ENCODE measurements at regions not wholly inside any gene's neighbourhood (a gene's known extent, or its start where the extent isn't known, plus 50 kb on each side); places are given as distances from the start of the nearest gene placed in this dataset.
"Not testable (repeated sequence)": the region's sequence is repeated elsewhere in the genome, so short reads cannot be mapped to it uniquely, and the experiment has no call there.

GRCh38 chr20:58043236-58044140 lies 185.0 kb downstream of the ANKRD60 start:
- peak; percentile 94 for DNase-seq (ENCODE audit: low read depth)

DNA sequence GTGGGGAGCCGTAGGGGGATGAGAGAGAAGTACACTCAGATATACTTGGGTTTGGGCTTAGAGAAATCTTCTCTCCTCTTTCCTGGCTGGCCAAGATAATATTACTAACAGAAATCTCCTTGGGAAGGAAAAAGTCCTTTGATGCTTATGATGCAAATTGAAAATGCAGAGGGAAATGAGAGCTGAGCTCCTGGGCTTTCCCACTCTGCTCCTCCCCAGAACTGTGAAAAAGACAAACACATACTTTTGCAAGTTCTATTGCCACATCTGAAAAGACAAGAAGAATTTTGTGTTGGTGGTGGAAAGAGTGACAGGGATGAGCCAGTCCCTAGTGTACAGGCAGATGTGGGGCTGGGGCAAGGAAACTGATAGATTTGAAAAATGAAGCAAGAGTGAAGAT lies 185.9 kb downstream of the ANKRD60 start:
- DNase-seq (ENCODE audit: low read depth): no peak

DNA sequence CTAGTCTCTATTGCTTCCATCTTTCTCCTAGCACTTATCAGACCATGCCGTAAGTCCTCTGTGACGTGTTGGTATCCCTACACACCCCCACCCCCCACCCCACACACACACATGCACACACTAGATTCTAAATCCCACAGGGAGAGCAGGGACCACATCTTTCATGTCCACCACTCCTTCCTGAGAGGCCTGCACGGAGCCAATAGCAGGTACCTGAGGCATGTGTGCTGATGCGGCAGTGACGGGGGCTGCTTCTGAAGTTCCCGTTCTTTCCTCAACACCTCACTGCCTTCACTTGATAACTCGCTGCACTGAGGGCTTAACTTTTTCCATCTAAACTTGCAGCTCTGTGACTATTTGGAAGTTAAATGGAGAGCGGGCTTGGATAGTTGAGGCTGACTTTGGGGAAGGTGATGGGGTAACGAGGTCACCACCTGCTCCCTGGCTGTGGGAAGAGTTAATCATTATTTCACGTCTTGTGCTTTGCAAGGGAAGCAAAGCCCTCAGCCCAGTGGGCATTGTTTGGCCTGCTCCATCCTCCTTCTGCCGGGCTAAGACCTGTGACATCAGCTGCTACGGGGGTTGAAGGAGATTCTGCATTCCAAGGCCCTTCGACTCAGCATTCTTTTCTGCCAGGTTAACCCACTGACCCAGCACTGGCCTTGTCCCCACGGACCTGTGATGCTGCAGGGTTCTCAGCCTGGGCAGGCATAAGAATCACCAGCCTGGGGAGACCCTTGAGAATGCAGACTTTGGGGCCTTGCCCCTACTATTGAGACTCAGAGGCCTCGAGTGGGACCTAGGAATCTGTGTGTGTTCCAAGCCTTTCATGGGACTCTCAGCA lies 187.8 kb downstream of the ANKRD60 start:
- no peak for DNase-seq (ENCODE audit: low read depth)

- DNase-seq (ENCODE audit: low read depth): no peak
Observed at GRCh38 chr20:58039274-58040092, 189.0 kb downstream of the ANKRD60 start.

DNA sequence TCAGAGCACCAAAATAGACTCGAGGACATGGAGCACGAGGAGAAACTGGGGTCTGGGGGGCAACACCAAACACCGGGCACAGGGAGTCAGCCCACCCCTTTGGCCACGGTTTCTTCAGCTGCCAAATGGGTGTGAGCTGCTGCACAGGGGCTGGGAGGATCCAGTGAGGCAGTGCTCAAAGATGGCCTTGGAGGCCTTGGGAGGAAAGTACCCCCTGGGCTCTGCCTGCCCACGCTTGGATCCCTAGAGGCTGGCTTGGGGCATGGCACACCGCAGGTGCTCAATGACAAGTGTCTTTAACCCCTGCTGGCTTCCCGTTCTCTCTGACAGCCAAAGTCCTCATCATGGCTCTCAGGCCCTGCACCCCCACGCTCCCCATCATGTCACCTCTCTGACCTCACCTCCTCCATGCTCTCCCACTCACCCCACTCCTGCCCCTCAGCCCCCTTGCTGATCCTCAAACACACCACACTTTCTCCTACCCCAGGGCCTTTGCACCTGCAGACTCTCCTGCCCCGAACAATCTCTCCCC lies 190.3 kb downstream of the ANKRD60 start:
- DNase-seq (ENCODE audit: low read depth): no peak

DNA sequence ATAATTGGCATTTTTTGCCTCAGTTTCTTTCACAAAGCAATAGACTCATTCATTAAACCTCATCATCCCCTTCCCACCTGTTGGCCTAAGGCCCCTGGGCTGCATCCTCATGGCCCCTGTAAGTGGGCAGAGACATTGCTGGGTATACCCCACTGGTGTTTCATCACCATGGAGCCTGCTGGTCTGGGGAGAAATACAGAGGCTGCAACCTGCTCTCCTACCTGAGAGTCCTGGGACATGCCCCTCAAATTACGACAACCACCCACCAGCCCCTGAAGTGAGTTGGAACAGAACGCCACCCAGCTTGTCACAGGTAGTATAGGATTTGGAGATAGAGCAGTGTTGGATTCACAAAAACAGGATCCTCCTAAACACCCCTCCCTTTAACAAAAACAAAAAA lies 190.8 kb downstream of the ANKRD60 start:
- no peak for DNase-seq (ENCODE audit: low read depth)

DNA sequence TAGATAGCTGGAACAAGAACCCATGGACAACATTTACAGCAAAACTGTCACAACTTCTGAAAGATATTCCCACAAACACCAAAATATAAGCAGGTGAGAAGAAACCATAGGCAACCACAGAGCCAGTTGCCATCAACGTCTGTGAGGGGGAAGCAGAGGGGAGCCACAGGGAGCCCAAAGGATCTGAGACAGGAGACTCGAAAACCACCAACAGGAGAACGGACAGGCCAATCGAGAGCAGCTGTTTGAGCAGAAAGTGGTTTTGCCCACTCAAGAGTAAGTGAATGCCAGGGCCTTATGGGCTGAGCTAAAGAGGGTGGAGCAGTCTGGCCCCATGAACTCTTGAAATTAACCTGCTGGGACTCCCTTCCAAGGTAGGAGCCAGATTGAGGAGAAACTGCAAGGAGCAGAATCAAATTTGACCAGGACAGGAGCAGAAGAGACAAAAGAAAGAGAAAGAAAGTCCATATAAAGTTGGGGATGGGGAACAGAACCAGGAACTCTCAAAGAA lies 195.4 kb downstream of the ANKRD60 start:
- peak; percentile 92 for DNase-seq (ENCODE audit: low read depth)

- DNase-seq (ENCODE audit: low read depth): no peak
Observed at GRCh38 chr20:58032599-58032998, 195.9 kb downstream of the ANKRD60 start.

GRCh38 chr20:58031350-58031749 lies 197.1 kb downstream of the ANKRD60 start:
- not testable (repeated sequence) for DNase-seq (ENCODE audit: low read depth)

GRCh38 chr20:58028123-58028522 lies 200.3 kb downstream of the ANKRD60 start:
- DNase-seq (ENCODE audit: low read depth): no peak

DNA sequence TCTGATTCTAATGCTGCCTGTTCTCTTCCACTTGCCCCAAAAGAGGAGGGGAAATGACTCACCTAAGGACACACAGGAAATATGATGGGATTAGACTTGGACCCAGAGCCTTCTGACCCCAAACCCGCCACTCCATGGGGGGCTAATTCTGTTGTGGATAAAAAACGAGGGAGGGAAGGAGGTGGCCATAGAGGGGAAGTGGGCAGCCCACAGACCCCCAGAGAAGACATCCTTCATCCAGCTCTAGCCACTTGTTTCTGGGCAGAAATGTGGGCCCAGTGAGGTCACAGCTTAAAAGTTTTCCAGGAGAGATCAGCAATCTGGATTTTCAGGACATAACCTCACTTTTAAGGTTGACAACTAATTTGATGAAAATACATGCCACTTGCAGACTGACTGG lies 202.1 kb downstream of the ANKRD60 start:
- DNase-seq (ENCODE audit: low read depth): no peak

DNA sequence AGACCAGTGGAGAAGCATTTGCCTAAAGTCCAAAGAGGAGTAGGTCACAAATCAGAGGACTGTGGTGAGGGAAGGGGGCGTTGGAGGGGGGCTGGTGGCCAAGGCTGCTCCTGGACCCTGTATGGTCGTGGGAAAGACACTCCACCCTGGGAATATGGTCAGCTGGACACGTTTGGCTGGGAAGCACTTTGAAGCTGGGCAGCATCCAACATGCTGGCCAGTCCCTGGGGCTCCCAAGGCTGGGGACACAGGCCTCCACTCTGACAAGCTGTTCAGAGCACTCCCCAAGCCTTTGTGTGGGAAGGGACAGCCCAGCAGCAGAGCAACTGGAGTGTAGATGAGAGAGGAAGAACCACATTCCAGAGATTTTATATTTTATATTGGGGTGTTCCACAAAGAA lies 203.2 kb downstream of the ANKRD60 start:
- DNase-seq (ENCODE audit: low read depth): peak; percentile 83

- DNase-seq (ENCODE audit: low read depth): no peak
Observed at GRCh38 chr20:58024241-58024721, 204.2 kb downstream of the ANKRD60 start.

GRCh38 chr20:58023781-58024180 lies 204.7 kb downstream of the ANKRD60 start:
- no peak for DNase-seq (ENCODE audit: low read depth)

DNA sequence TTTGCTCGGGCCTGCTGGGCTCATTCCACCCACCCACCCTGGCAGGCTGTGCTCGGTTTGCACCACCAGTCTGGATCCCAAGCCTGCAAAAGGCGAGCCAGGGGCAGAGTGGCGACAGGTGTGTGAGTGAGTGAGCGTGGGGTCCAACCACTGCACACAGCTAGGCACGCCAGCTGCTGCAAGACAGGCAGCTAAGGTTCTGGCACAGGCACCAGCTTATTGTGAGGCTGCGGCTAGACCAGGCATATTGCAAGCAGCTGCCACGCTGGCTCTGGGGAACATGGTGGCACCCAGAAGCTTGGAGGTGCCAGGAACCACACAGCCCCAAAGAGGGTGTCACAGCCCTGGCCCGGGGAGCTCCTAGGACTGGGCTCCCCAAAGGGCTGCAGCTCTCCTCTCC lies 205.1 kb downstream of the ANKRD60 start:
- DNase-seq (ENCODE audit: low read depth): no peak

DNA sequence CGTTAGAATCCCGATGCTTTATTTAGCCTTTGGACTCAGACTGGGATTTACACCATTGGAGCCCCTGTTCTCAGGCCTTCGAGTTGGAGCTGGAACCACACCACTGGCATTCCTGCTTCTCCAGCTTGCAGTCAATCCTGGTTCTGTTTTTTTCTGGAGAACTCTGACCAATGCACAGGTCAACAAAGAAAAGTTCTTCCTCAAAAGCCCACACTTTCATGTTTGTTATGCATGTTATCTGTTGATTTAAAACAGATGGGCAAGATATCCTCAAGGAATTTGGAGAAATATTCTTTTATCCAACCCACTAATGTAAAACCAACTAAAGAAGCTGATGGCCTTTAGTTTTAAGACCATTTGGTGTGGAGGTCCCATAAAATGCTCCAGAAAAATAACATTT lies 205.7 kb downstream of the ANKRD60 start:
- DNase-seq (ENCODE audit: low read depth): no peak

- peak; percentile 60 for DNase-seq (ENCODE audit: low read depth)
Observed at GRCh38 chr20:58021481-58021880, 207.0 kb downstream of the ANKRD60 start.

DNA sequence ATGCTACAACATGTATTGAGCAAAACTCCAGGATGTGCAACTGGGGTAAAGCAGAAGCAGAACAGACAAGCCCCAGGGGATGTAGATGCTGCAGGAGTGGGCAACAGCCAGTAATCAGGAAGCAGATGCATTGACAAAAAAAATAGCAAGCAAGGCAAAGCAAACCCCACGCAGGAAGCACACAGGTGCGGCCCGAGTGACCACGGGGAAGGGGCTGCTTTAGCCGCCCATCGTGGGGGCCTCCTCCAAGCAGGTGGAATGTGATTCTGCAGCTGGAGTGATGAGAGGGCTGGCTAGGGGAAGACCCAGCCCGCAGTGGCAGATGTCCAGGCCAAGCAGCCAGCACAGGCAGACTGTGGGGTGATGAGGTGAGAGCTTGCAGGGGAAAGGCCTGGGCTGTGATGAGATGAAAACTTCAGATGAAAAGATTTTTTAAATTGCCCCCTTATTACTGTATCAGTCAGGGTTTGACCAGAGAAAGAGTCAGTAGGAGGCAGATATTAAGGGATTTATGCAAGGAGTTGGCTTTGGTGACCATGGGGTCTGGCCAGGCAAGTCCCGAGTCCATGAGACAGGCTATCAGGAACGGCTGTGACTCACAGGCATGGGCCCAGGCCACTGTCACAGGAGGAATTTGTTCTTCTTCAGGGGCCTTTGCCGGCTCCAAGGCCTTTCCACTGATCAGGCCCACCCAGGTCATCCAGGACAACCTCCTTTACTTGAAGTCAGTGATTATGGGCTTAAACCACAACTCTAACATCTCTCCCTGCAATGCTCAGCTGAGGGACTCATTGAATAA lies 207.6 kb downstream of the ANKRD60 start:
- no peak for DNase-seq (ENCODE audit: low read depth)

DNA sequence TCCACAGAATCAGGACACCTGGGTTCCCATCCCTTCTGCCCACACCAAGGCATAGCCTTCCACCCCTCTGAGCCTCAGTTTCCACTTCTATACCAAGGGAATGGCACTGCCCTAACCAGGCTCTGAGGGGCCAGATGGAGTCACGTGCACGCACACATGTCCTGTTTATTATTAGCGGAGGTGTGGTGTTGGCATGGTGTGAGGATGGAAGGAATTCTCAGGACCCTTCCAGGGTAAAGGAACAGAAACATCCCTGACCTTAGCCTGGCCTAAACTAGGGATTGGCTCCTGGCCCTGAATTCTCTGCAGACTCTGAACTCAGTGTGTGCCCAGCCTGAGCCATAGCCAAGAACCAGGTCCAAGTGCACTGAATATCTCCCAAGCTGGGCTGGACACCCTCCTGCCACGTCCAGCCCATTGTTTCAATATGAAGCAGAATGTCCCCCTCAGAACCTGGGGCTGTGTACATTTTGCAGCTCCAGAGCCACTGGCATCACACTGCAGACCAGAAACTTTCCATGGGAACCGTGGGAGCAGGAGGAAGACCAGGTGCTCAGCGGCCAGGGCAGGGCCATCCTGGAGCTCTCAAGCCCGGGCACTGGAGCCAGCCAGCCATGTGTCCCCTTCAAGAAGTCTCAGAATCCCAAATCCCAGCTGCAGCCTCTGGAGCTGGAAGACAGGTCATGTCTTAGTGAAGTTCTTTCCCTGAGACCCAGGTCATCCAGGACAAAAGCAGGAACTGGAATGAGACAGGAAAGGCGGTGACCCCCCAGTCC lies 208.4 kb downstream of the ANKRD60 start:
- no peak for DNase-seq (ENCODE audit: low read depth)

Data from myocyte (in vitro differentiated cells).